HepG2 (cell line): ENCODE measurements at regions not wholly inside any gene's neighbourhood (a gene's known extent, or its start where the extent isn't known, plus 50 kb on each side); places are given as distances from the start of the nearest gene placed in this dataset.

Source experiments
- ATAC-seq: fragments of 200-7000 bp; cut with Tn5 transposase; 3 replicates; pipeline ENCODE4 v1.9.1; 2020; ENCODE audit warnings: mild to moderate bottlenecking, moderate library complexity
- BruUV-seq: library from RNA; stranded (reverse); fragments of 400-500 nt; replicated peaks from 2 replicates; lab custom pipeline; 2021; lab: Mats Ljungman, UMichigan
- CTCF ChIA-PET: fragments of 300-600 bp; formaldehyde crosslinking; extraction: SDS; loops from one replicate; lab custom pipeline; 2021; ENCODE audit warnings: low total read pairs, inconsistent platforms, low intra/inter-chr PET ratio; lab: Yijun Ruan, JAX
- POLR2A ChIA-PET: fragments of 350-600 bp; sonication (Branson Sonifier 250); formaldehyde crosslinking; loops from one replicate; lab custom pipeline; 2020; ENCODE audit warnings: antibody characterized with exemption, inconsistent platforms; lab: Yijun Ruan, JAX
- DNase-seq: peaks from one replicate; pipeline ENCODE4 v3.0.0-alpha.2; 2015; ENCODE audit warnings: low spot score
- FAIRE-seq: peaks from 3 replicates; lab custom pipeline; 2011; peaks lifted over from hg19 to GRCh38; lab: Jason Lieb, UNC
- H2AFZ ChIP-seq: one replicate; pipeline ENCODE4 v1.6.1; 2011; ENCODE audit warnings: low read length, inconsistent platforms
- H3K27ac ChIP-seq: fragments of 300-600 bp; 3 replicates; pipeline ENCODE4 v1.8.0; 2011; ENCODE audit warnings: mixed run types, mild to moderate bottlenecking, mixed read lengths, low read length, inconsistent platforms; ENCODE audit not compliant: insufficient read depth; ENCODE audit errors: extremely low read length
- H3K27me3 ChIP-seq, 2 experiments: fragments of 200-600 bp in 1 of 2; 2 replicates in 1 of 2; 3 replicates in 1 of 2; pipeline versions ENCODE4 v1.6.0 to v1.8.0; 2011; ENCODE audit warnings: low read length in 2 of 2, mild to moderate bottlenecking in 2 of 2, moderate library complexity in 2 of 2, inconsistent platforms in 1 of 2; ENCODE audit not compliant: insufficient read depth in 2 of 2, control insufficient read depth in 1 of 2
- H3K36me3 ChIP-seq, 2 experiments: fragments of 200-600 bp in 1 of 2; replicated peaks in 1 of 2; 2 replicates in 1 of 2; 3 replicates in 1 of 2; pipeline versions ENCODE4 v1.5.1 to v1.8.0; 2011; ENCODE audit warnings: low read length in 2 of 2, inconsistent platforms in 1 of 2; ENCODE audit not compliant: insufficient read depth in 2 of 2, control insufficient read depth in 1 of 2
- H3K4me1 ChIP-seq: 2 replicates; pipeline ENCODE4 v1.5.1; 2012; ENCODE audit warnings: low read length, inconsistent platforms; ENCODE audit not compliant: insufficient read depth
- H3K4me2 ChIP-seq: 2 replicates; pipeline ENCODE4 v1.6.0; 2011; ENCODE audit warnings: low read depth, low read length, inconsistent platforms
- H3K4me3 ChIP-seq, 3 experiments: fragments of 200-600 bp in 1 of 3; sonication (generic), shearing (Covaris generic) in 1 of 3; replicated peaks in 1 of 3; 2 replicates each; pipeline ENCODE4 v1.5.1; 2011 to 2016; ENCODE audit warnings: low read length in 3 of 3, inconsistent platforms in 2 of 3, low read depth in 2 of 3, mild to moderate bottlenecking in 2 of 3, control low read depth in 1 of 3, mixed read lengths in 1 of 3; ENCODE audit not compliant: insufficient read depth in 1 of 3
- H3K79me2 ChIP-seq: one replicate; pipeline ENCODE4 v1.6.1; 2011; ENCODE audit warnings: low read length, inconsistent platforms; ENCODE audit not compliant: insufficient read depth
- H3K9ac ChIP-seq: 2 replicates; pipeline ENCODE4 v1.6.0; 2011; ENCODE audit warnings: mild to moderate bottlenecking, low read depth, low read length, inconsistent platforms; ENCODE audit not compliant: insufficient read depth
- H3K9me3 ChIP-seq: 2 replicates; pipeline ENCODE4 v1.5.1; 2012; ENCODE audit warnings: mild to moderate bottlenecking, low read length
- H4K20me1 ChIP-seq: 2 replicates; pipeline ENCODE4 v1.6.0; 2011; ENCODE audit warnings: inconsistent platforms, mild to moderate bottlenecking, low read length, moderate library complexity; ENCODE audit not compliant: insufficient read depth
- CBFB ChIP-seq: sonication (generic); formaldehyde crosslinking; IDR thresholded peaks from 2 replicates; pipeline ENCODE4 v1.4.0; 2020; ENCODE audit warnings: missing genetic modification reagents
- CEBPZ ChIP-seq: IDR thresholded peaks from 2 replicates; pipeline ENCODE4 v1.6.1; 2012; ENCODE audit warnings: low read length, improper control_type of control experiment
- FOXC1 ChIP-seq: sonication (generic); formaldehyde crosslinking; IDR thresholded peaks from 2 replicates; pipeline ENCODE4 v1.8.0; 2022; ENCODE audit warnings: mild to moderate bottlenecking, missing genetic modification reagents, borderline replicate concordance
- FOXM1 ChIP-seq: sonication (generic); formaldehyde crosslinking; IDR thresholded peaks from 2 replicates; pipeline ENCODE4 v1.5.0; 2020; ENCODE audit warnings: missing genetic modification reagents
- IKZF1 ChIP-seq: fragments of 450-650 bp; IDR thresholded peaks from 2 replicates; pipeline ENCODE4 v1.7.1; 2016
- RFX3 ChIP-seq: IDR thresholded peaks from 2 replicates; pipeline ENCODE4 v1.6.1; 2016; ENCODE audit warnings: missing biosample characterization, missing genetic modification reagents
- SCMH1 ChIP-seq: sonication (generic); formaldehyde crosslinking; IDR thresholded peaks from 2 replicates; pipeline ENCODE4 v1.9.0; 2021; ENCODE audit warnings: missing genetic modification reagents, mild to moderate bottlenecking, borderline replicate concordance
- TEAD2 ChIP-seq: sonication (generic); formaldehyde crosslinking; IDR thresholded peaks from 2 replicates; pipeline ENCODE4 v1.9.0; 2021; ENCODE audit warnings: missing genetic modification reagents
- ZBTB43 ChIP-seq: sonication (generic); formaldehyde crosslinking; conservative IDR thresholded peaks from 2 replicates; pipeline ENCODE4 v1.4.0; 2020; ENCODE audit warnings: missing genetic modification reagents
- ZFP90 ChIP-seq: sonication (generic); formaldehyde crosslinking; IDR thresholded peaks from 2 replicates; pipeline ENCODE4 v1.8.0; 2022; ENCODE audit warnings: missing genetic modification reagents, mild to moderate bottlenecking, inconsistent platforms, borderline replicate concordance
- ZNF510 ChIP-seq: sonication (generic); formaldehyde crosslinking; IDR thresholded peaks from 2 replicates; pipeline ENCODE4 v1.4.0; 2020; ENCODE audit warnings: low read depth, mild to moderate bottlenecking, missing genetic modification reagents
- ZNF724P ChIP-seq: sonication (generic); formaldehyde crosslinking; IDR thresholded peaks from 2 replicates; pipeline ENCODE4 v1.8.0; 2022; ENCODE audit warnings: missing genetic modification reagents, borderline replicate concordance
- WGBS: methylation state at CpG from one replicate; pipeline ENCODE4 v1.1.6; 2017; ENCODE audit warnings: low lambda C conversion rate; 5-methylcytosine and 5-hydroxymethylcytosine counted together
- in situ Hi-C: cut with HindIII; loops from 2 replicates; pipeline ENCODE4 v1.10.0; 2017; ENCODE audit warnings: low pct_unique_long_range_greater_than_20kb; ENCODE audit not compliant: extremely low pct_ligation_motif_present
- intact Hi-C: fragments of 100-400 bp; cut with micrococcal nuclease; formaldehyde crosslinking; loops from one replicate; pipeline ENCODE4 v1.10.0; 2022; ENCODE audit not compliant: unreplicated experiment

GRCh38 chr12:43132291-43132690 is 419.7 kb downstream of the ADAMTS20 start:
- in situ Hi-C loops: no loop called here
- TF ChIP-seq FOXM1 (CRISPR knock-in tag): no peak
- TF ChIP-seq ZNF510 (CRISPR knock-in tag): no peak
- TF ChIP-seq FOXC1 (CRISPR knock-in tag): no peak
- no peak for TF ChIP-seq CEBPZ
- TF ChIP-seq TEAD2: no peak
- TF ChIP-seq ZNF724P (CRISPR knock-in tag): no peak
- TF ChIP-seq CBFB: no peak
- TF ChIP-seq SCMH1 (CRISPR knock-in tag): no peak
- no peak for TF ChIP-seq IKZF1
- TF ChIP-seq ZBTB43 (CRISPR knock-in tag): no peak
- TF ChIP-seq RFX3: no peak
- no peak for TF ChIP-seq ZFP90 (CRISPR knock-in tag)
- TF ChIP-seq, all 625 proteins: peak for 0
- H3K4me2 ChIP-seq: no peak overlapping the region

More at GRCh38 chr12:43132291-43132690, 419.7 kb downstream of the ADAMTS20 start:
- no peak for FAIRE-seq
- Histone ChIP-seq H2AFZ (no peak overlapping the region), H3K9me3 (peaks cover 4% of the 10 kb centered on the region; the same call in 1 of the 2 replicates), H3K27ac (no peak overlapping the region), H4K20me1 (no peaks in the 10 kb centered on the region), H3K27me3 (no peaks in the 10 kb centered on the region), H3K79me2 (no peaks in the 10 kb centered on the region), H3K4me1 (no peaks in the 10 kb centered on the region), H3K9ac (no peak overlapping the region), H3K36me3 (no peaks in the 10 kb centered on the region), H3K4me3 (no peak overlapping the region)
- no TSS peak for BruUV-seq
- DNase-seq: no peak
- ATAC-seq: no peak
- ChIA-PET POLR2A (no interaction called here), CTCF (no interaction called here)
- intact Hi-C loops: no loop called here
- 0% methylated on average over 1 of the region's 1 CpG for WGBS
